Central memory CD8-positive, alpha-beta T cell (primary cell): ENCODE measurements at regions not wholly inside any gene's neighbourhood (a gene's known extent, or its start where the extent isn't known, plus 50 kb on each side); places are given as distances from the start of the nearest gene placed in this dataset.
"Not testable (repeated sequence)": the region's sequence is repeated elsewhere in the genome, so short reads cannot be mapped to it uniquely, and the experiment has no call there.

ENCODE experiments used
- ATAC-seq: fragments of 150-1000 bp; cut with Tn5 transposase; replicated peaks from 2 replicates; pipeline ENCODE4 v1.10.0; 2022; ENCODE audit warnings: mild to moderate bottlenecking, moderate FRiP score, moderate number of reproducible peaks; ENCODE audit not compliant: poor library complexity, severe bottlenecking; ENCODE audit errors: extremely low read depth
- DNase-seq, 2 donors: peaks; one replicate each; pipeline ENCODE4 v3.0.0; 2021; ENCODE audit warnings: low spot score in 2 of 2
- H3K27ac Mint-ChIP-seq: one replicate; pipeline ENCODE4 v1.8.0; 2022; ENCODE audit warnings: low read depth, mild to moderate bottlenecking, moderate library complexity, mixed read lengths
- H3K27me3 Mint-ChIP-seq: one replicate; pipeline ENCODE4 v1.8.0; 2022; ENCODE audit warnings: mixed read lengths
- H3K36me3 Mint-ChIP-seq: one replicate; pipeline ENCODE4 v1.8.0; 2022; ENCODE audit warnings: mild to moderate bottlenecking, moderate library complexity, mixed read lengths; ENCODE audit not compliant: insufficient read depth
- H3K4me1 Mint-ChIP-seq: one replicate; pipeline ENCODE4 v1.8.0; 2022; ENCODE audit warnings: mixed read lengths
- H3K4me3 Mint-ChIP-seq: one replicate; pipeline ENCODE4 v1.8.0; 2022; ENCODE audit warnings: mild to moderate bottlenecking, moderate library complexity, mixed read lengths
- H3K9me3 Mint-ChIP-seq: one replicate; pipeline ENCODE4 v1.8.0; 2022; ENCODE audit warnings: mixed read lengths

- DNase-seq (no peak), ATAC-seq (no peak)
- Mint-ChIP-seq H3K27ac (no peak overlapping the region), H3K36me3 (no peaks in the 10 kb centered on the region), H3K4me3 (no peak overlapping the region), H3K27me3 (no peaks in the 10 kb centered on the region), H3K4me1 (no peaks in the 10 kb centered on the region), H3K9me3 (peaks cover 32% of the 10 kb centered on the region)
Observed at GRCh38 chr3:6287088-6287875, 573.6 kb upstream of the GRM7 start.

GRCh38 chr3:6301626-6302025, 559.3 kb upstream of the GRM7 start:
- peaks cover 15% of the 10 kb centered on the region for H3K9me3 Mint-ChIP-seq
- no peaks in the 10 kb centered on the region for H3K27me3 Mint-ChIP-seq
- DNase-seq (no peak), ATAC-seq (no peak)
- H3K4me3 Mint-ChIP-seq, result no peak overlapping the region
- H3K27ac Mint-ChIP-seq, result no peak overlapping the region
- no peaks in the 10 kb centered on the region for H3K4me1 Mint-ChIP-seq
- no peaks in the 10 kb centered on the region for H3K36me3 Mint-ChIP-seq

- peaks cover 12% of the 10 kb centered on the region for H3K9me3 Mint-ChIP-seq
- no peaks in the 10 kb centered on the region for H3K27me3 Mint-ChIP-seq
- no peaks in the 10 kb centered on the region for H3K4me1 Mint-ChIP-seq
- no peak overlapping the region for H3K4me3 Mint-ChIP-seq
- no peaks in the 10 kb centered on the region for H3K36me3 Mint-ChIP-seq
- no peak for ATAC-seq
- no peak overlapping the region for H3K27ac Mint-ChIP-seq
- DNase-seq, result no peak
Observed at GRCh38 chr3:6315906-6316305, 545.0 kb upstream of the GRM7 start.

- H3K9me3 Mint-ChIP-seq, result peaks cover 12% of the 10 kb centered on the region
- DNase-seq (no peak), ATAC-seq (no peak)
- no peaks in the 10 kb centered on the region for H3K4me1 Mint-ChIP-seq
- H3K27ac Mint-ChIP-seq, result no peak overlapping the region
- no peaks in the 10 kb centered on the region for H3K27me3 Mint-ChIP-seq
- H3K4me3 Mint-ChIP-seq, result no peak overlapping the region
- no peaks in the 10 kb centered on the region for H3K36me3 Mint-ChIP-seq
Observed at GRCh38 chr3:6321999-6322398, 538.9 kb upstream of the GRM7 start.

- ATAC-seq (no peak), DNase-seq (no peak)
- Mint-ChIP-seq H3K4me1 (no peaks in the 10 kb centered on the region), H3K27me3 (no peaks in the 10 kb centered on the region), H3K36me3 (no peaks in the 10 kb centered on the region), H3K27ac (no peak overlapping the region), H3K9me3 (peaks cover 15% of the 10 kb centered on the region), H3K4me3 (no peak overlapping the region)
Observed at GRCh38 chr3:6326771-6327170, 534.1 kb upstream of the GRM7 start.

- not testable (repeated sequence) for H3K4me3 Mint-ChIP-seq, H3K4me1 Mint-ChIP-seq, ATAC-seq, H3K9me3 Mint-ChIP-seq, H3K36me3 Mint-ChIP-seq, DNase-seq, H3K27ac Mint-ChIP-seq, H3K27me3 Mint-ChIP-seq
Observed at GRCh38 chr3:6340980-6341325, 520.0 kb upstream of the GRM7 start.

- no peaks in the 10 kb centered on the region for H3K4me1 Mint-ChIP-seq
- no peak for DNase-seq
- no peak overlapping the region for H3K27ac Mint-ChIP-seq
- ATAC-seq, result no peak
- H3K9me3 Mint-ChIP-seq, result peaks cover 4% of the 10 kb centered on the region
- H3K27me3 Mint-ChIP-seq, result no peaks in the 10 kb centered on the region
- no peak overlapping the region for H3K4me3 Mint-ChIP-seq
- no peaks in the 10 kb centered on the region for H3K36me3 Mint-ChIP-seq
Observed at GRCh38 chr3:6351752-6352151, 509.2 kb upstream of the GRM7 start.

- ATAC-seq, result no peak
- H3K27ac Mint-ChIP-seq, result no peak overlapping the region
- peaks cover 4% of the 10 kb centered on the region for H3K9me3 Mint-ChIP-seq
- no peaks in the 10 kb centered on the region for H3K27me3 Mint-ChIP-seq
- no peaks in the 10 kb centered on the region for H3K4me1 Mint-ChIP-seq
- H3K4me3 Mint-ChIP-seq, result no peak overlapping the region
- no peaks in the 10 kb centered on the region for H3K36me3 Mint-ChIP-seq
- no peak for DNase-seq
Observed at GRCh38 chr3:6354653-6355052, 506.3 kb upstream of the GRM7 start.

- DNase-seq (no peak), ATAC-seq (no peak)
- no peak overlapping the region for H3K27ac Mint-ChIP-seq
- H3K36me3 Mint-ChIP-seq, result no peaks in the 10 kb centered on the region
- H3K9me3 Mint-ChIP-seq, result peaks cover 28% of the 10 kb centered on the region
- H3K4me3 Mint-ChIP-seq, result no peak overlapping the region
- no peaks in the 10 kb centered on the region for H3K27me3 Mint-ChIP-seq
- H3K4me1 Mint-ChIP-seq, result no peaks in the 10 kb centered on the region
Observed at GRCh38 chr3:6362406-6362805, 498.5 kb upstream of the GRM7 start.

GRCh38 chr3:6367171-6367570, 493.7 kb upstream of the GRM7 start:
- H3K27ac Mint-ChIP-seq, result no peak overlapping the region
- H3K36me3 Mint-ChIP-seq, result no peaks in the 10 kb centered on the region
- H3K9me3 Mint-ChIP-seq, result peaks cover 33% of the 10 kb centered on the region
- H3K4me3 Mint-ChIP-seq, result no peak overlapping the region
- no peaks in the 10 kb centered on the region for H3K4me1 Mint-ChIP-seq
- ATAC-seq (no peak), DNase-seq (no peak)
- H3K27me3 Mint-ChIP-seq, result no peaks in the 10 kb centered on the region

- H3K4me3 Mint-ChIP-seq, result no peak overlapping the region
- ATAC-seq (no peak), DNase-seq (no peak)
- H3K27me3 Mint-ChIP-seq, result no peaks in the 10 kb centered on the region
- no peak overlapping the region for H3K27ac Mint-ChIP-seq
- H3K36me3 Mint-ChIP-seq, result no peaks in the 10 kb centered on the region
- no peaks in the 10 kb centered on the region for H3K4me1 Mint-ChIP-seq
- no peaks in the 10 kb centered on the region for H3K9me3 Mint-ChIP-seq
Observed at GRCh38 chr3:6392123-6392522, 468.8 kb upstream of the GRM7 start.

- no peaks in the 10 kb centered on the region for H3K36me3 Mint-ChIP-seq
- H3K4me1 Mint-ChIP-seq, result no peaks in the 10 kb centered on the region
- no peak for DNase-seq
- H3K9me3 Mint-ChIP-seq, result peaks cover 8% of the 10 kb centered on the region
- no peak overlapping the region for H3K27ac Mint-ChIP-seq
- no peak overlapping the region for H3K4me3 Mint-ChIP-seq
- no peaks in the 10 kb centered on the region for H3K27me3 Mint-ChIP-seq
- ATAC-seq, result no peak
Observed at GRCh38 chr3:6394944-6395343, 466.0 kb upstream of the GRM7 start.

GRCh38 chr3:6396631-6397030, 464.3 kb upstream of the GRM7 start:
- Mint-ChIP-seq H3K9me3 (peaks cover 8% of the 10 kb centered on the region), H3K36me3 (no peaks in the 10 kb centered on the region), H3K4me3 (no peak overlapping the region), H3K4me1 (no peaks in the 10 kb centered on the region), H3K27me3 (no peaks in the 10 kb centered on the region), H3K27ac (no peak overlapping the region)
- DNase-seq (no peak), ATAC-seq (no peak)
